Motor neuron (in vitro differentiated cells): ENCODE measurements at regions not wholly inside any gene's neighbourhood (a gene's known extent, or its start where the extent isn't known, plus 50 kb on each side); places are given as distances from the start of the nearest gene placed in this dataset.

ENCODE experiments used
- ATAC-seq, 8 experiments: fragments of 200-7000 bp; cut with Tn5 transposase; replicated peaks in 6 of 8; 2 replicates each; pipeline ENCODE4 v1.8.0; 2021; ENCODE audit warnings: mild to moderate bottlenecking in 8 of 8, moderate library complexity in 8 of 8
- H3K27ac ChIP-seq, 2 donors: fragments of 250-450 bp; sonication (Bioruptor Pico); 2 replicates each; pipeline ENCODE4 v1.9.0; 2021; ENCODE audit warnings: antibody characterized with exemption in 2 of 2, mild to moderate bottlenecking in 2 of 2, moderate library complexity in 1 of 2
- H3K4me1 ChIP-seq, 2 donors: fragments of 250-450 bp; sonication (Bioruptor Pico); replicated peaks in 1 of 2; 2 replicates each; pipeline ENCODE4 v1.6.1; 2021; ENCODE audit warnings: antibody characterized with exemption in 2 of 2, mild to moderate bottlenecking in 2 of 2, moderate library complexity in 1 of 2
- H3K4me3 ChIP-seq, 5 donors: fragments of 250-450 bp; sonication (Bioruptor Pico); 2 replicates each; pipeline ENCODE4 v1.9.0; 2021; ENCODE audit warnings: antibody characterized with exemption in 5 of 5, mild to moderate bottlenecking in 5 of 5, moderate library complexity in 4 of 5
- WGBS, 10 experiments: fragments of 450-650 bp; shearing (Covaris generic); methylation state at CpG; one replicate each; pipeline ENCODE4 v1.0.0; 2022; 5-methylcytosine and 5-hydroxymethylcytosine counted together
- in situ Hi-C, 9 experiments: fragments of 400-800 bp; cut with MboI; loops; one replicate each; pipeline ENCODE4 v1.15.0; 2021; ENCODE audit warnings: low sequenced_read_pairs in 9 of 9, low pct_unique_long_range_greater_than_20kb in 2 of 9; ENCODE audit not compliant: unreplicated experiment in 9 of 9

- Histone ChIP-seq H3K27ac (no peak overlapping the region), H3K4me1 (no peaks in the 10 kb centered on the region), H3K4me3 (no peak overlapping the region)
- 14 to 100% (median 48%) methylated on average over 1 of the region's 1 CpG; no CpG with 5 or more reads in 2 of the 10 experiments for WGBS, 10 experiments
- in situ Hi-C loops = no loop called here
- ATAC-seq = no peak
Measured at GRCh38 chr4:132297346-132297745, 851.7 kb upstream of the PCDH10 start.

DNA sequence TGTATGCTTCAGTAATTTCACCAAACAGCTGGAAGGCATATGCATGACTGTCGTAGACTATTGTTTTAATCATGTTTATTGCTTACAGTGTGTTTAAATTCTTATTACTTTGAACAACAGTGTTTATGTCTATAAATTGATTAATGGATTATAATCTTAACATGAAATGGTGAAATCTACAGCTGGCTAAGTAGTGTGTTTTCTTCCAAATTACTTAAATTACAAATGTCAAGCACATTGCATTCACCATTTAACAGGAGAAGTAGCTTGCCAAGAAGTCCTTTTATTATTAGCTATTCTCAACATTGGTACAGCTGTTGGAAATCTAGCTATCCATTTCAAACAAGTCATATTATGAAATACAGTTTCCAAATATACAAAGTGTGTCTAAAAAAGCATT, 849.3 kb upstream of the PCDH10 start:
- ATAC-seq = no peak
- WGBS, 10 experiments = 0 to 100% (median 53%) methylated on average over 1 of the region's 1 CpG; no CpG with 5 or more reads in 2 of the 10 experiments
- H3K4me1 ChIP-seq = no peaks in the 10 kb centered on the region
- H3K4me3 ChIP-seq = no peak overlapping the region
- no peak overlapping the region for H3K27ac ChIP-seq
- in situ Hi-C loops = no loop called here

DNA sequence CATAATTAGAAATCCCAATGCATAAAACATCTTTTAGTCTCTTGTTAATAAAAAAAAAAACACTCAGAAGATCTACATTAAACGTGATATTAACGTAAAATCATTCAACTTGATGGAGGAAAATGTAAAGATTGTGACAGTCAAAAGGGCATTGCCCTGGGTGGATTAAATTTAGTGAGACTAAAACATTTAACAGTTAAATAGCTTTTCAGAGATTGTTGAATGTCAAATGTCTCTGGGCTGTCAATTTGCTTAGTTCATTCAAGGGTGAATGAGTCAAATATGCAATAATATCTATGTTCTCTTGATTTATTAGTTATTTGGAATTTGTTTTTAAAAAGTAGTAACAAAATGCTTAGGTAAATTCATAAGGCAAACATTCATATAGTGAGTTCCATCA, 836.6 kb upstream of the PCDH10 start:
- in situ Hi-C loops = no loop called here
- ATAC-seq = no peak
- Histone ChIP-seq H3K4me1 (no peaks in the 10 kb centered on the region), H3K4me3 (no peak overlapping the region), H3K27ac (no peak overlapping the region)
- 0 to 95% (median 59%) methylated on average over 2 of the region's 2 CpGs for WGBS, 10 experiments

- Histone ChIP-seq H3K4me3 (no peak overlapping the region), H3K27ac (no peak overlapping the region), H3K4me1 (no peaks in the 10 kb centered on the region)
- in situ Hi-C loops = no loop called here
- WGBS, 10 experiments = 6 to 86% (median 63%) methylated on average over 2 to 7 of the region's 7 CpGs
- ATAC-seq = peak in 1 of 8 experiments; percentile 16
Measured at GRCh38 chr4:132313852-132314251, 835.2 kb upstream of the PCDH10 start.

DNA sequence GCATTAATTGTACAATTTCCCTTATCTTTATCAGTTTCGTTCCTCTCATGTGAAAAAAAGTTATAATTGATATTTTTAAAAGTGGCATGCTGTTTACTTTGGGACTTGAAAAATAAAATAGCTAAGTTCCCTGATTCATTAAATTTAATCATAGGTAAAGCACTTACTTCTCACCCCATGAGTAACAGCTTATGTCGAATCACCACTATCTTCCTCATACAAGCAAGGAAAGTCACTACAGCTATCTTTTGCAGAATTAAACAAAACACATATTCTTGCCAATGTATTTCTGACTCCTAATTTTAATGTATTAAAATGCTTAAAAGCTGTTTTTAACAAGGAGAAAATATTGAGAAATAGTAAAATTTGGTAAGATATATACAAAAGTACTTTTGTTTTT, 832.4 kb upstream of the PCDH10 start:
- in situ Hi-C loops = no loop called here
- H3K4me1 ChIP-seq = no peaks in the 10 kb centered on the region
- ATAC-seq = no peak
- no peak overlapping the region for H3K27ac ChIP-seq
- no peak overlapping the region for H3K4me3 ChIP-seq
- 8 to 100% (median 87%) methylated on average over 1 to 2 of the region's 2 CpGs for WGBS, 10 experiments

GRCh38 chr4:132317923-132318322, 831.2 kb upstream of the PCDH10 start:
- ATAC-seq = no peak
- in situ Hi-C loops = no loop called here
- no peak overlapping the region for H3K27ac ChIP-seq
- WGBS, 10 experiments = 0 to 92% (median 80%) methylated on average over 1 to 2 of the region's 2 CpGs; no CpG with 5 or more reads in 3 of the 10 experiments
- no peak overlapping the region for H3K4me3 ChIP-seq
- no peaks in the 10 kb centered on the region for H3K4me1 ChIP-seq

- no peaks in the 10 kb centered on the region for H3K4me1 ChIP-seq
- no peak for ATAC-seq
- WGBS, 10 experiments = 0 to 100% (median 36%) methylated on average over 1 of the region's 1 CpG; no CpG with 5 or more reads in 1 of the 10 experiments
- no peak overlapping the region for H3K4me3 ChIP-seq
- H3K27ac ChIP-seq = no peak overlapping the region
- in situ Hi-C loops = no loop called here
Measured at GRCh38 chr4:132328761-132329160, 820.3 kb upstream of the PCDH10 start.

DNA sequence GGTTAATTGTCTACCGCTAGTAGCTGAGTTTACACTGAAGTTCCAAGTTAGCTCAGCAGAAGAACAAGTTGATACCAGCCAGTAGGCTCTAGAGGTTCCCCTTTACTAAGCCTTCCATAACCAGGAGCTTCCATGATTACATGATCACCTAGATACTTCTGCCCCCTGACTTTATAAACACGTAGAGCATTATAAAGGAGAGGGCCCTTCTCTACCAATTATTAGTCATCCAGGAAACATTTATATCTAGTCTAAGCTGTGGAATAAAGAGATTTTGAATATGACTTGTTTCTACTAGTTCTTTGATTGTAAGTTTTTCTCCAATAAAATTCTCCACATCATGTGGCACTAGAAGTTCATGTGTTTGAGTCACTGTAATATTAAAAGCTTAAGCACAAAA, 818.1 kb upstream of the PCDH10 start:
- in situ Hi-C loops = no loop called here
- H3K4me3 ChIP-seq = no peak overlapping the region
- H3K4me1 ChIP-seq = no peaks in the 10 kb centered on the region
- WGBS, 10 experiments = 15 to 100% (median 84%) methylated on average over 1 to 2 of the region's 2 CpGs; no CpG with 5 or more reads in 3 of the 10 experiments
- no peak overlapping the region for H3K27ac ChIP-seq
- ATAC-seq = no peak

GRCh38 chr4:132332932-132333723, 816.0 kb upstream of the PCDH10 start:
- no peak overlapping the region for H3K4me3 ChIP-seq
- 0 to 100% (median 86%) methylated on average over 1 of the region's 1 CpG; no CpG with 5 or more reads in 1 of the 10 experiments for WGBS, 10 experiments
- H3K4me1 ChIP-seq = no peaks in the 10 kb centered on the region
- no peak overlapping the region for H3K27ac ChIP-seq
- no peak for ATAC-seq
- in situ Hi-C loops = no loop called here

DNA sequence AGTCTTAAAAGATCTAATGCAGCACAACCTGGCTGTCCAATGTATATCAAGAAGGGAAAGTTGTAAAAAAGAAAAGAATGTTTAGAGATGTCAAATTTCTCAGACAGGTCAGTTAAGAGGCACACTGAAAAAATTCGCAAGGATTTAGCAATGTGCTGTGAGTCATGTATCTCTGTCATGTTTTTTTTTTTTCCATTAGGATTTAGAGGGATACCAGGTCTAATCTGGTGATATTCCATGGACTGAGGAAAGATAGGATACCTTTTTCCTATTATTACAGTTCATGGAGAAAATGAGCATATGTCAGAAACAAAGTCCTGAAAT, 815.4 kb upstream of the PCDH10 start:
- in situ Hi-C loops = no loop called here
- ATAC-seq = no peak
- Histone ChIP-seq H3K4me1 (no peaks in the 10 kb centered on the region), H3K27ac (no peak overlapping the region), H3K4me3 (no peak overlapping the region)
- 0 to 100% (median 57%) methylated on average over 1 of the region's 1 CpG; no CpG with 5 or more reads in 3 of the 10 experiments for WGBS, 10 experiments

GRCh38 chr4:132334081-132334480, 815.0 kb upstream of the PCDH10 start:
- ATAC-seq = no peak
- H3K27ac ChIP-seq = no peak overlapping the region
- 4 to 86% (median 42%) methylated on average over 1 to 3 of the region's 3 CpGs for WGBS, 10 experiments
- in situ Hi-C loops = no loop called here
- H3K4me3 ChIP-seq = no peak overlapping the region
- no peaks in the 10 kb centered on the region for H3K4me1 ChIP-seq

GRCh38 chr4:132344924-132345828, 803.9 kb upstream of the PCDH10 start:
- ATAC-seq = no peak
- 56 to 100% (median 92%) methylated on average over 1 to 17 of the region's 32 CpGs; no CpG with 5 or more reads in 1 of the 10 experiments for WGBS, 10 experiments
- in situ Hi-C loops = no loop called here
- H3K4me3 ChIP-seq = no peak overlapping the region
- H3K27ac ChIP-seq = no peak overlapping the region
- no peaks in the 10 kb centered on the region for H3K4me1 ChIP-seq

- WGBS, 10 experiments = 0 to 100% (median 80%) methylated on average over 1 of the region's 1 CpG; no CpG with 5 or more reads in 3 of the 10 experiments
- in situ Hi-C loops = no loop called here
- no peak overlapping the region for H3K4me3 ChIP-seq
- H3K27ac ChIP-seq = no peak overlapping the region
- no peaks in the 10 kb centered on the region for H3K4me1 ChIP-seq
- ATAC-seq = no peak
Measured at GRCh38 chr4:132346016-132346415, 803.1 kb upstream of the PCDH10 start.
